ENCODE measurements at regions not wholly inside any gene's neighbourhood (a gene's known extent, or its start where the extent isn't known, plus 50 kb on each side); places are given as distances from the start of the nearest gene placed in this dataset.

DNA sequence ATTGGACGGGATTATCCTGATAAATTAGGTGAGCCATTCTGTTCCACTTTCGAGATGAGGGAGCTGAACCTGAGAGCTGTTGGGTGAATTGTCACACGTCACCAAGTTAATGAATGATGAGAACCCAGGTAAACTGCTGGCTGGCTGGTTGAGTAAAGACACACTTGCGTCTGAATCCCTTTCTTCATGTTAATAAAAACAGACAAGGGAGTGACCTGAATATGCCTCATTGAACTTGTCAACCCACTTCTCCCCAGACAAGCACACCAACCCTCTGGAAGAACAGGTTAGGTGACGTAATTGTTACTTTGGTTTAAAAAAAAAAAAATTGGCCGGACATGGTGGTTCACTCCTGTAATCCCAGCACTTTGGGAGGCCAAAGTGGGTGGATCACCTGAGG, 400.9 kb upstream of the CDH5 start:
- DNase-seq (ENCODE audit: low read depth in 2 of 2), result no peak

GRCh38 chr16:65964752-65965151, 401.7 kb upstream of the CDH5 start:
- no peak for DNase-seq (ENCODE audit: low read depth in 2 of 2)

GRCh38 chr16:65961476-65962143, 404.9 kb upstream of the CDH5 start:
- DNase-seq (ENCODE audit: low read depth in 2 of 2), result no peak

- DNase-seq (ENCODE audit: low read depth in 2 of 2), result no peak
These were observed 406.5 kb upstream of the CDH5 start for GRCh38 chr16:65959983-65960382.

- no peak for DNase-seq (ENCODE audit: low read depth in 2 of 2)
These were observed 408.4 kb upstream of the CDH5 start for GRCh38 chr16:65958086-65958485.

DNA sequence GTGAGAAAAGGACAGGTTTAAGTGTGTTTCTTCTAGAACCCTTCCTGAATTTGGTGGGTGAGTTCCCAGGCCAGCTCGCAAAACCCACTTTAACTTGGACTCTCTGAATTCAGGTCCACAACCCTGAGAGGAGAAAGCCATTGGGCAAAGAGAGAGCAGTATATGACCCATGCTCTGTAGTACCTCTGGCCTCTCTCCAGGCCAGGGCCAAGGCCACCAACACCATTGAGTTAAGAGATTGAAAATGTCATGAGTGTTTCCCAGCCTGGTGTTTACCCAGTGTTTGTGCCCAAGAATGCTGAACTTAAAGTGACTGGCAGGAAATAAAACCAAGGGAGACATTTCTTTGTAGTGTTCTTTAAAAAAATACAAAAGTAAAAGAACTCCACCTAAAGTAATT, 410.4 kb upstream of the CDH5 start:
- DNase-seq (ENCODE audit: low read depth in 2 of 2), result no peak

- DNase-seq (ENCODE audit: low read depth in 2 of 2), result no peak
These were observed 412.0 kb upstream of the CDH5 start for GRCh38 chr16:65954446-65954845.

GRCh38 chr16:65950211-65950610, 416.3 kb upstream of the CDH5 start:
- no peak for DNase-seq (ENCODE audit: low read depth in 2 of 2)

- DNase-seq (ENCODE audit: low read depth in 2 of 2), result no peak
These were observed 418.1 kb upstream of the CDH5 start for GRCh38 chr16:65948361-65948760.

- DNase-seq (ENCODE audit: low read depth in 2 of 2), result no peak
These were observed 418.5 kb upstream of the CDH5 start for GRCh38 chr16:65947951-65948350.

DNA sequence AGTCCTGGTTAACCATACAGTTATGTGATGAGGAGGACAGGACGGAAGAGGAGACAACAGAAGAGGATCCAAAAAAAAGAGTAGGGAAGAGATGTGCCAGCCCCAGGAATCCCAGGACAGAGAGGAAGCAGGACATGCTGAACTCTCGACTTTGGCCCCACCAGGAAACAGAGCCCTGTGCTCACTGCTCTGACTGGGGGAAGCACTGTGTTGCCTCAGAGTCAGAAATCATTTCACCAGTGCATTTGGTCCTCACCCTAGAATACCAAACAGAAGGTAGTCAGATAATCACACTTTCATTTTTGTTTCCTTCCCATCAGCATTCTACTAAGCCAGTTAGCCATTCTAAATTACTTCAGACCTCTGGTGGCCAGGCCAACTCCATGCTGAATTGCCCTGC, 421.0 kb upstream of the CDH5 start:
- DNase-seq (ENCODE audit: low read depth in 2 of 2), result no peak

GRCh38 chr16:65944361-65944760, 422.1 kb upstream of the CDH5 start:
- DNase-seq (ENCODE audit: low read depth in 2 of 2), result no peak

GRCh38 chr16:65940711-65941110, 425.8 kb upstream of the CDH5 start:
- no peak for DNase-seq (ENCODE audit: low read depth in 2 of 2)

- DNase-seq (ENCODE audit: low read depth in 2 of 2), result no peak
These were observed 428.4 kb upstream of the CDH5 start for GRCh38 chr16:65938083-65938482.

DNA sequence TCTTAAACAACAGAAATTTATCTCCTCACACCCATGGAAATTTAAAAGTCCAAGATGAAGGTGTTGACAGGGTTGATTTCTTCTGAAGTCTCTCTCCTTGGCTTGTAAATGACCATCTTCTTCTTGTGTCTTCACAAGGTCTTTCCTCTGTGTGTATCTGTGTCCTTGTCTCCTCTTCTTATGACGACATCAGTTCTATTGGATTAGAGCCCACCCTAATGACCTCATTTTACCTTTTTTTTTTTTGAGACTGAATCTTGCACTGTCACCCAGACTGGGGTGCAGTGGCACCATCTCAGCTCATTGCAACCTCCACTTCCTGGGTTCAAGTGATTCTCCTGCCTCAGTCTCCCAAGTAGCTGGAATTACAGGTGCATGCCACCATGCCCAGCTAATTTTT, 429.0 kb upstream of the CDH5 start:
- no peak for DNase-seq (ENCODE audit: low read depth in 2 of 2)

GRCh38 chr16:65936096-65936495, 430.4 kb upstream of the CDH5 start:
- no peak for DNase-seq (ENCODE audit: low read depth in 2 of 2)

- DNase-seq (ENCODE audit: low read depth in 2 of 2), result no peak
These were observed 432.0 kb upstream of the CDH5 start for GRCh38 chr16:65934443-65934842.

- no peak for DNase-seq (ENCODE audit: low read depth in 2 of 2)
These were observed 432.8 kb upstream of the CDH5 start for GRCh38 chr16:65933703-65934102.

- no peak for DNase-seq (ENCODE audit: low read depth in 2 of 2)
These were observed 434.0 kb upstream of the CDH5 start for GRCh38 chr16:65932350-65933072.

GRCh38 chr16:65922923-65923322, 443.6 kb upstream of the CDH5 start:
- no peak for DNase-seq (ENCODE audit: low read depth in 2 of 2)

DNA sequence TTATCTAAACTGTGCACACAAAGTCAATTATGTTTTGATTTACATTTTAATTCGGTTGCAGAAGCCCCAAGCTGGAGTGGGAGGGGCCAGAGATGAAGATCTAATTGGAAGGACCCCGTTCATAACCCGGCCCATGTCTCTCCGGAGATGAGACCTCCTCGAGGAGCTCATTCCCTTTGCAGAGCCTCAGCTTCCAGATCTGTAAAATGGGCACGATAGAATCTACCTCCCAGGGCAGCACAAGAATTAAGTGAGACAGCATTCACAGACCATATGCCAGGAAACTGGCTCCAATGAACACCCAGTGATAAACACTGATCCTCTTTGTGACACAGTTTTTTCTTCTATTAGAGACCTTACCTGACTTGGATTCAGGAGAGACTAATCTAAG, 446.5 kb upstream of the CDH5 start:
- no peak for DNase-seq (ENCODE audit: low read depth in 2 of 2)

DNA sequence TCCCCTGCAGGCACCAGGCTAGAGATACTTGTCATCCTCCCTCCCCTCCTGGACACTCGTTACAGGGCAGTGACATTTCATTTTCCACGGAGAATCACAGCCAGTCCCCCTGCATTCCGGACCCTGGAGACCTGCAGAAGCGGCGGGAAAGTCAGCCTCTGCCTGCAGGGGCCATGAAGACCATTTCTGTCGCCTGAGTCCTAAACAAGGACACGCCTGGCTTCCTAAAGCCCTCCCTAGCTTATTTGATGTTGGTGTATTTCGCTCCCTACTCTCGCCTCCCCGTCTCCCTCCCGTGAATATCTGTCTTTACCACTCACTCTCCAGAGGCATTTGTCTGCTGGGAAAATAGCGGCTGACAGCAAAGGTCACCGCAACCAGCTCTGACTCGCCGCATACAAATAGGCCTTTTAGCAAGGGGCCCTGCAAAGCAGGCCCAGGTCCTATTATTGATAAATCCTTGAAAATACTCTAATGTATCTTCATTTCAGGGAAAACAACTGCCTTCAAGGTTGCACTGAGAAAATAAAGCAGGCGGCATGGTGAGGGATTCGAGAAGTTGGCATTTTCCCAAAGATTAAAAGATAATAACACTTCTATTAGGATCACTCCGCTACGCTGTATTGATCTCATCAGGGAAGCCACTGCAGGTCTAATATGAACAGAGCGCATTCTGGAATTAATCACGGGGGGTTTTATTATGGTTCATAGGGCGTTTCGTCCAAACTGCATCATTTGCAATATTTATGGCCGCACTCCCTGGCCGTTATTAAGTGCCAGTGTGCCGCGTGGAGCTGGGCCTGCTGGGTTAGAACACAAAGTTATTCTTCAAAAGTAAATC, 447.1 kb upstream of the CDH5 start:
- no peak for DNase-seq (ENCODE audit: low read depth in 2 of 2)

- DNase-seq (ENCODE audit: low read depth in 2 of 2), result no peak
These were observed 449.0 kb upstream of the CDH5 start for GRCh38 chr16:65917466-65917865.

Measured in stimulated activated CD8-positive, alpha-beta memory T cell treated with anti-CD3 and anti-CD28 coated beads, Interleukin-15, amount 100 ng/mL, for 4 hours (primary cell).